ENCODE measurements at regions not wholly inside any gene's neighbourhood (a gene's known extent, or its start where the extent isn't known, plus 50 kb on each side); places are given as distances from the start of the nearest gene placed in this dataset.
"Not testable (repeated sequence)": the region's sequence is repeated elsewhere in the genome, so short reads cannot be mapped to it uniquely, and the experiment has no call there.

GRCh38 chrX:817759-818300, 187.2 kb downstream of the SHOX start:
- no peaks in the 10 kb centered on the region for H3K27me3 ChIP-seq (replicated peaks; ENCODE audit: insufficient read depth, low read depth, low read length, poor library complexity)
- ChIA-PET POLR2A (ENCODE audit: low non-redundant PET) (no interaction called here), CTCF (no interaction called here)
- intact Hi-C loops (cut with micrococcal nuclease; ENCODE audit: unreplicated experiment), result no loop called here
- TF ChIP-seq EZH2 (IDR thresholded peaks at IDR 0.05; ENCODE audit: borderline replicate concordance, low read depth, low read length, poor library complexity, severe bottlenecking), result no peak
- TF ChIP-seq CTCF (conservative IDR thresholded peaks at IDR 0.05; ENCODE audit: low read depth, low read length), result no peak
- no peaks in the 10 kb centered on the region for H3K36me3 ChIP-seq (ENCODE audit: insufficient read depth, low read length, poor library complexity, severe bottlenecking)
- peaks cover 5% of the 10 kb centered on the region for H3K9me3 ChIP-seq (ENCODE audit: low read depth, low read length, poor library complexity, severe bottlenecking)
- no peaks in the 10 kb centered on the region for H3K4me1 ChIP-seq (ENCODE audit: insufficient read depth, low read length, poor library complexity, severe bottlenecking)
- no peak for DNase-seq (ENCODE audit: low spot score)
- no peak overlapping the region for H3K27ac ChIP-seq (ENCODE audit: low read depth, low read length, poor library complexity, severe bottlenecking)
- BruUV-seq (replicated peaks), result no TSS peak
- no peak overlapping the region for H3K4me3 ChIP-seq (ENCODE audit: low read depth, low read length, poor library complexity, severe bottlenecking)

- intact Hi-C loops (cut with micrococcal nuclease; ENCODE audit: unreplicated experiment); DNase-seq (ENCODE audit: low spot score); BruUV-seq (replicated peaks); H3K4me3 ChIP-seq (ENCODE audit: low read depth, low read length, poor library complexity, severe bottlenecking); CTCF ChIA-PET; H3K4me1 ChIP-seq (ENCODE audit: insufficient read depth, low read length, poor library complexity, severe bottlenecking); H3K27me3 ChIP-seq (replicated peaks; ENCODE audit: insufficient read depth, low read depth, low read length, poor library complexity); POLR2A ChIA-PET (ENCODE audit: low non-redundant PET); H3K27ac ChIP-seq (ENCODE audit: low read depth, low read length, poor library complexity, severe bottlenecking); H3K9me3 ChIP-seq (ENCODE audit: low read depth, low read length, poor library complexity, severe bottlenecking); H3K36me3 ChIP-seq (ENCODE audit: insufficient read depth, low read length, poor library complexity, severe bottlenecking): not testable (repeated sequence)
Observed at GRCh38 chrX:817147-817546, 186.6 kb downstream of the SHOX start.

GRCh38 chrX:816411-816810, 185.8 kb downstream of the SHOX start:
- H3K4me3 ChIP-seq (ENCODE audit: low read depth, low read length, poor library complexity, severe bottlenecking), result no peak overlapping the region
- H3K9me3 ChIP-seq (ENCODE audit: low read depth, low read length, poor library complexity, severe bottlenecking), result peaks cover 6% of the 10 kb centered on the region
- H3K27ac ChIP-seq (ENCODE audit: low read depth, low read length, poor library complexity, severe bottlenecking), result no peak overlapping the region
- H3K4me1 ChIP-seq (ENCODE audit: insufficient read depth, low read length, poor library complexity, severe bottlenecking), result no peaks in the 10 kb centered on the region
- ChIA-PET CTCF (no interaction called here), POLR2A (ENCODE audit: low non-redundant PET) (no interaction called here)
- BruUV-seq (replicated peaks), result no TSS peak
- H3K27me3 ChIP-seq (replicated peaks; ENCODE audit: insufficient read depth, low read depth, low read length, poor library complexity), result no peaks in the 10 kb centered on the region
- TF ChIP-seq EZH2 (IDR thresholded peaks at IDR 0.05; ENCODE audit: borderline replicate concordance, low read depth, low read length, poor library complexity, severe bottlenecking), result no peak
- no peak for TF ChIP-seq CTCF (conservative IDR thresholded peaks at IDR 0.05; ENCODE audit: low read depth, low read length)
- H3K36me3 ChIP-seq (ENCODE audit: insufficient read depth, low read length, poor library complexity, severe bottlenecking), result no peaks in the 10 kb centered on the region
- no peak for DNase-seq (ENCODE audit: low spot score)
- intact Hi-C loops (cut with micrococcal nuclease; ENCODE audit: unreplicated experiment), result no loop called here

GRCh38 chrX:810186-810585, 179.6 kb downstream of the SHOX start:
- DNase-seq (ENCODE audit: low spot score), result no peak
- Histone ChIP-seq H3K9me3 (ENCODE audit: low read depth, low read length, poor library complexity, severe bottlenecking) (peaks cover 25% of the 10 kb centered on the region), H3K27me3 (replicated peaks; ENCODE audit: insufficient read depth, low read depth, low read length, poor library complexity) (no peaks in the 10 kb centered on the region), H3K27ac (ENCODE audit: low read depth, low read length, poor library complexity, severe bottlenecking) (no peak overlapping the region), H3K36me3 (ENCODE audit: insufficient read depth, low read length, poor library complexity, severe bottlenecking) (no peaks in the 10 kb centered on the region), H3K4me3 (ENCODE audit: low read depth, low read length, poor library complexity, severe bottlenecking) (no peak overlapping the region), H3K4me1 (ENCODE audit: insufficient read depth, low read length, poor library complexity, severe bottlenecking) (no peaks in the 10 kb centered on the region)
- intact Hi-C loops (cut with micrococcal nuclease; ENCODE audit: unreplicated experiment), result no loop called here
- no TSS peak for BruUV-seq (replicated peaks)
- CTCF ChIA-PET, result no interaction called here
- POLR2A ChIA-PET (ENCODE audit: low non-redundant PET), result no interaction called here
- TF ChIP-seq CTCF (conservative IDR thresholded peaks at IDR 0.05; ENCODE audit: low read depth, low read length) (no peak), EZH2 (IDR thresholded peaks at IDR 0.05; ENCODE audit: borderline replicate concordance, low read depth, low read length, poor library complexity, severe bottlenecking) (no peak)

Measured in A673 (cell line).